Activated naive CD4-positive, alpha-beta T cell treated with anti-CD3 and anti-CD28 coated beads for 36 hours (primary cell): ENCODE measurements at regions not wholly inside any gene's neighbourhood (a gene's known extent, or its start where the extent isn't known, plus 50 kb on each side); places are given as distances from the start of the nearest gene placed in this dataset.

Experiments used
- CTCF ChIA-PET: fragments of 350-600 bp; sonication (Branson Sonifier 250); formaldehyde crosslinking; loops from one replicate; lab custom pipeline; 2021; ENCODE audit warnings: antibody characterized with exemption; lab: Charles Lee
- DNase-seq: peaks from one replicate; pipeline ENCODE4 v3.0.0-alpha.2; 2020
- H3K27ac Mint-ChIP-seq: one replicate; pipeline ENCODE4 v1.8.0; 2021; ENCODE audit warnings: mild to moderate bottlenecking, mixed read lengths
- H3K27me3 Mint-ChIP-seq: one replicate; pipeline ENCODE4 v1.8.0; 2021; ENCODE audit warnings: low read depth, mixed read lengths
- H3K36me3 Mint-ChIP-seq: one replicate; pipeline ENCODE4 v1.8.0; 2021; ENCODE audit warnings: low read depth, mixed read lengths
- H3K4me1 Mint-ChIP-seq: one replicate; pipeline ENCODE4 v1.8.0; 2021; ENCODE audit warnings: low read depth, mixed read lengths
- H3K4me3 Mint-ChIP-seq: one replicate; pipeline ENCODE4 v1.8.0; 2021; ENCODE audit warnings: mild to moderate bottlenecking, moderate library complexity, mixed read lengths
- H3K9me3 Mint-ChIP-seq: one replicate; pipeline ENCODE4 v1.8.0; 2021; ENCODE audit warnings: mixed read lengths
- intact Hi-C: fragments of 100-400 bp; cut with micrococcal nuclease; formaldehyde crosslinking; loops from one replicate; pipeline ENCODE4 v1.15.1; 2023

DNA sequence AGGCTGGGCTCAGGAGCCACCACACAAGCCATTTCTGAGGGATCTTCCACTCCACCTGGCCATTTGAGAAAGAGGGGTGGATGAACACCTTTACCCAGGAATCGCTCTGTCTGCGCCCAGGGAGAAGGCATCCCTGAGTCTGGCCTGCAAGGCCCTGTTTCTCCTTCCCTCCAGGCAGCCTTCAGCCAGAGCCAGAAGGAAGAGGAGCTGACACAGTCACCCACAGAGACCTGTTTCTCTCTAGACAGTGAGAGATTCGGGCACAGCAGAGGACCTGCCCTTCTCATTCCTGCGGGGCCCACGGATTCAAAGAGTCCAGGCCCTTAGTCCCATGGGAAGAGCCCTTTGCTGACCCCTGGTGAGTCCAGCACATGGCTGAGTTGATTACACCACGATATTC, 127.5 kb upstream of the TNS3 start:
- H3K4me1 Mint-ChIP-seq, result no peaks in the 10 kb centered on the region
- H3K9me3 Mint-ChIP-seq, result no peaks in the 10 kb centered on the region
- no peaks in the 10 kb centered on the region for H3K27me3 Mint-ChIP-seq
- DNase-seq, result no peak
- no peak overlapping the region for H3K4me3 Mint-ChIP-seq
- intact Hi-C loops, result no loop called here
- no peaks in the 10 kb centered on the region for H3K36me3 Mint-ChIP-seq
- CTCF ChIA-PET, result no interaction called here
- H3K27ac Mint-ChIP-seq, result no peak overlapping the region

DNA sequence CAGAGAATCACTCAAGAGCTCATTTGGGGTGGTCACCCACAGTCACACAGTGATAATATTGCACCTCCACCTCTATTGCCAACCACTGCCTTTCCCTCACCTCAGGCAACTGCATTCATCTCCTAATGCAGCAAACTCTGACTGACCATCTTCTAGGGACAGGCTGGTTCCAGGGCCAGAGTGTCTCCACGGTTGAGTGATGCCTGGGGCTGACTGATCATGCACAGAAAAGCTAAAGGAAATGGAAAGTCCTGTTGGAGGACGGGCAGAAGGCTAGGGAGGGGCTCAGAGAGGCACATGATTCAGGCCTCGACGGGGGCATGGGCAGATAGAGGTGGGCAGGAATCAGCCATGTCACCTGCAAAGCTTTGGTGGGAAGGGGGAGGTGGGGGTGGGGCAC, 127.1 kb upstream of the TNS3 start:
- Mint-ChIP-seq H3K27ac (no peak overlapping the region), H3K27me3 (no peaks in the 10 kb centered on the region), H3K9me3 (no peaks in the 10 kb centered on the region), H3K4me3 (no peak overlapping the region), H3K36me3 (no peaks in the 10 kb centered on the region), H3K4me1 (no peaks in the 10 kb centered on the region)
- CTCF ChIA-PET, result no interaction called here
- DNase-seq, result no peak
- intact Hi-C loops, result no loop called here

- Mint-ChIP-seq H3K9me3 (no peaks in the 10 kb centered on the region), H3K4me3 (no peak overlapping the region), H3K36me3 (no peaks in the 10 kb centered on the region), H3K27ac (no peak overlapping the region), H3K27me3 (no peaks in the 10 kb centered on the region), H3K4me1 (no peaks in the 10 kb centered on the region)
- DNase-seq, result no peak
- CTCF ChIA-PET, result no interaction called here
- intact Hi-C loops, result no loop called here
These were observed 125.7 kb upstream of the TNS3 start for GRCh38 chr7:47707583-47707982.

DNA sequence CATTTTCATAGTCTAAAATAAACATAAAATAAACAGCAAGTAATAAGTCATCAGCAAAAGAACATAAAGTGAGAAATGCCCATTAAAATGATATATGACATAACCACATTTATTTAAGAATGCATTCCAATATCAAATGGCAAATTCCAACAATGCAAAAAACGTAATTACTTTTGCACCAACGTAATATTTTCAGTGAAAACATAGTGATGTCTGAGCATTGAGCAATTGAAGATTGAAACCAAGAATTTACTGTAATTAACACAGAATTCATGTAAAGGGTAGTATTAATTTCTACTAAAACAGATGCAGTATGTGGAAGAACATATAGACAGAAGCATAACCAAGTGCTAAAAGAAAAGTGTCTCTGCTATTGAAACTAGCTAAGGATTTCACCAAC, 123.0 kb upstream of the TNS3 start:
- Mint-ChIP-seq H3K27me3 (no peaks in the 10 kb centered on the region), H3K36me3 (no peaks in the 10 kb centered on the region), H3K4me1 (no peaks in the 10 kb centered on the region), H3K9me3 (no peaks in the 10 kb centered on the region), H3K27ac (no peak overlapping the region), H3K4me3 (no peak overlapping the region)
- CTCF ChIA-PET, result no interaction called here
- DNase-seq, result no peak
- intact Hi-C loops, result no loop called here

- intact Hi-C loops, result no loop called here
- Mint-ChIP-seq H3K27me3 (no peaks in the 10 kb centered on the region), H3K27ac (no peak overlapping the region), H3K36me3 (no peaks in the 10 kb centered on the region), H3K4me1 (no peaks in the 10 kb centered on the region), H3K4me3 (no peak overlapping the region), H3K9me3 (no peaks in the 10 kb centered on the region)
- DNase-seq, result no peak
- CTCF ChIA-PET, result no interaction called here
These were observed 120.2 kb upstream of the TNS3 start for GRCh38 chr7:47702080-47702479.

DNA sequence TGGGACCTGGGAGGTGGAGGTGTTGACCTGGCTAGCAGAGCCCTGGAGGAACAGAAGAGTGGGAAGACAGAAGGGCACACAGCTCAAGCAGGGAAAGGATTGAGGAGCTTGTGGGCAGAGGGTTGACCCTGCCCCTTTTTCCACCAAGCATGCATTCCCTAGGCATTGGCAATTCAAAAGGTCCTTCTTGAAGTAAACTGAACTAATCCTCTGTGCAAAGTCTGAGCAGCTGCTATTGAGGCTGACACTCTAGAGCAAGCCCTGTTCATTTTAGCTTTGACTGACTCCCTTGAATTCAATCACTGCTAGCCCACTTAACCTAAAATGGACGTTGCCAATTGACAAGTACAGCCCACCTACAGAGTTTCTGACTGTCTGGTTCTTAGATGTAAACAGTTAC, 116.5 kb upstream of the TNS3 start:
- no peak overlapping the region for H3K27ac Mint-ChIP-seq
- H3K36me3 Mint-ChIP-seq, result no peaks in the 10 kb centered on the region
- H3K4me1 Mint-ChIP-seq, result no peaks in the 10 kb centered on the region
- intact Hi-C loops, result no loop called here
- H3K9me3 Mint-ChIP-seq, result peaks cover 1% of the 10 kb centered on the region
- DNase-seq, result no peak
- no peaks in the 10 kb centered on the region for H3K27me3 Mint-ChIP-seq
- H3K4me3 Mint-ChIP-seq, result no peak overlapping the region
- CTCF ChIA-PET, result no interaction called here

DNA sequence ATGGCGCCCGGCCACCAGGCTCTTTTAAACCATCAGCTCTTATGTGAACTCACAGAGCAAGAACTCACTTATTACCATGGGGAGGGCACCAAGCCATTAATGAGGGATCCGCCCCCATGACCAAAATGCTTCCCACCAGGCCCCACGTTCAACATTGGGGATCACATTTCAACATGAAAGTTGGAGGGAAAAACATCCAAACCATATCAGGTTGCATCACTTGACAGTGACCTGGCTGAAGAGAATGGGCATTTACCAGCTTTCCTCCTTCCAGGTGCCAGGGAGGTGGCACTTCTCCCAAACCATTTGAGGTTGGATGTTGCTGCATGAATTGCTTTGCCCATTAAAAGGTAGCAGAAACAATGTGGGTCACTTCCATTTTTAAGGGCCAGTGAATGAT, 115.6 kb upstream of the TNS3 start:
- DNase-seq, result no peak
- Mint-ChIP-seq H3K9me3 (peaks cover 1% of the 10 kb centered on the region), H3K4me3 (no peak overlapping the region), H3K27me3 (no peaks in the 10 kb centered on the region), H3K27ac (no peak overlapping the region), H3K4me1 (no peaks in the 10 kb centered on the region), H3K36me3 (no peaks in the 10 kb centered on the region)
- CTCF ChIA-PET, result no interaction called here
- intact Hi-C loops, result no loop called here

DNA sequence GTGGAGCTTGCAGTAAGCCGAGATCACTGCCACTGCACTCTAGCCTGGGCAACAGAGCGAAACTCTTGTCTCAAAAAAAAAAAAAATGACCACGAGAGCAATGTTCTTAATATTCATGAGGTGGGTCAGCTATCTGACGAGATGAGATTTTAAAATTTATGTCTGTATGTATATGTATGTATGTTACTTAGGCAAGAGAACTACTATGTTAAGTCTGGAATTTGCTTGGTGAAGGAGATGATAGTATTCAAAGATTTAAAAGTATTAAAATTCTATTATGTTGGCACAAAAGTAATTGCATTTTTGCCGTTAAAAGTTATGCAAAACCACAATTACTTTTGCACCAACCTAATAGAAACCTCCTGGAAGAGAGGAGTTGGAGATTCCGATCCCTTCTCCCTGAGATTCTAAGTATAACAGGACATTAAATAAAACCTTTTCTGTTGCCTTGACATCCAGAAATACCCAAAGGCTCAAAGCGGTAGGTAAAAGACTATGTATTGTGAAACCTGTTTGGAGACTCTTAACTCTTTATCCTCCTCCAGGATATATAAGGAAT, 114.3 kb upstream of the TNS3 start:
- no peak overlapping the region for H3K4me3 Mint-ChIP-seq
- CTCF ChIA-PET, result no interaction called here
- no peaks in the 10 kb centered on the region for H3K4me1 Mint-ChIP-seq
- no peak overlapping the region for H3K27ac Mint-ChIP-seq
- H3K27me3 Mint-ChIP-seq, result no peaks in the 10 kb centered on the region
- no peaks in the 10 kb centered on the region for H3K36me3 Mint-ChIP-seq
- H3K9me3 Mint-ChIP-seq, result peaks cover 1% of the 10 kb centered on the region
- DNase-seq, result no peak
- intact Hi-C loops, result no loop called here

DNA sequence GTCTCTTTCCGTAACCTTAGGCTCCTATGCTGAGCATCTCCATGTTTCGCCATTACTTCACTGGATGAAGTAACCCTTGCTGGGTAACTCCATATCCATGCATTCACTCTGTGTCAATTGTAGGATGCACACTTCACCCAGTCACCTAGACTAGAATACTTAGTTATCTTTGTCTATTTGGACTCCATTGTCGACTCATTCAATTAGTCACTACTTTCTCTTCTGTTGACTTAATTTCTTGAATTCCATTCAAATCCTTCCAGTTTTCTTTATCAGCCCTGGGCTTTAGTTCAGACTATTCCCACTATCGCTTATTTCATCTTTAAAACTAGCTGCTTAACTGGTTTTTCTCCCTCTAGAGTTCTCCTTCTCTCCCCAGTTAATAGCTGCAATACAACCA, 111.3 kb upstream of the TNS3 start:
- H3K9me3 Mint-ChIP-seq, result peaks cover 1% of the 10 kb centered on the region
- no peak for DNase-seq
- H3K27ac Mint-ChIP-seq, result no peak overlapping the region
- H3K4me3 Mint-ChIP-seq, result no peak overlapping the region
- intact Hi-C loops, result no loop called here
- no peaks in the 10 kb centered on the region for H3K27me3 Mint-ChIP-seq
- CTCF ChIA-PET, result no interaction called here
- H3K4me1 Mint-ChIP-seq, result no peaks in the 10 kb centered on the region
- H3K36me3 Mint-ChIP-seq, result no peaks in the 10 kb centered on the region

DNA sequence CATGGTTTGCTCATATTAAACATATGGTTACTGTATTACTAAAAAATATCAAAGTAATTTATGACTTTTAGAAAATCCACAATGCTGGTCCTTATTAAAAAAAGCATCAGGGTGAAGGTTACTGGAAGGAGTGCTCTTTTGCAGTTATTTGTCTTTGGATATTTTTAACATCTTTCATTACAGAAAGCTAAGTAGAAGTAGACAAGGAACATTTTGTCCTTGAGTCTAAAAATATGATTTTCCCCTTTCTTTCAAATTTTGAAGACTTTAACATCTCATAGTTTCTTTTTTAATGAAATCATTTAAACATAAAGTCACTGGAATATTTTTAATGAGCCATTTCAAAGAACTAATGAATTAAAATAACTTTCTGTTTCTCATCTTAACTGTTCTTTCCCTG, 110.1 kb upstream of the TNS3 start:
- no peaks in the 10 kb centered on the region for H3K27me3 Mint-ChIP-seq
- DNase-seq, result no peak
- peaks cover under 1% of the 10 kb centered on the region for H3K9me3 Mint-ChIP-seq
- H3K36me3 Mint-ChIP-seq, result no peaks in the 10 kb centered on the region
- no peak overlapping the region for H3K27ac Mint-ChIP-seq
- H3K4me1 Mint-ChIP-seq, result no peaks in the 10 kb centered on the region
- H3K4me3 Mint-ChIP-seq, result no peak overlapping the region
- intact Hi-C loops, result no loop called here
- CTCF ChIA-PET, result no interaction called here

DNA sequence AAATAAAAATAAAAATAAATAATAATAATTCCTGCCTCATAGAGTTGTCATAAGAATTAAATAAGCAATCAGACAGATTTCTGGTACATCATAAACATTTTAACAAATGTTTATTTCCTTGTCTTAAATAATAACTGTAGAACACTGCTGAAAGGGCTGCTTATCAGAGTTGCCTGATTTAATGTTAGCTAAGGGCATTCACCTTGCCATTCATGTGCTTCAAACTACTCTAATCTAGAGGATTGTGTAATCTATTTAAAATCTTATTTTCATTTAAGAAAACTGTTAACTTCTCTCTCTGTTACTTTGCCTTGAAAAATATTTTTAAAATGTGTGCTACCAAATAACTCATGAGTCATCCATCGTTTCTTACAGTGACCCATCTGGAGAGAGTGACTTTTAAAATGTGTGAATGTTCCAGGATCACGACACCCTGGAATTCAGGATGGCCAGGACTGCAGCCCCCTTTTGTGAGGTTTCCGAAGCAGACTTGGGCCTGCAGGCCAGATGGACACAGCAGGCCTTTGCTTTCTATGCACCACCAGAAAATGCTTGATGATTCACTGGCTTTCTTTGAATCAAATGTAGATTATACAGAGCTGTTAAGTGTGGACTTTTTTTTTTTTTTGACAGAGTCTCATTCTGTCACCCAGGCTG, 109.1 kb upstream of the TNS3 start:
- DNase-seq, result no peak
- Mint-ChIP-seq H3K27me3 (no peaks in the 10 kb centered on the region), H3K9me3 (no peaks in the 10 kb centered on the region), H3K4me3 (no peak overlapping the region), H3K27ac (no peak overlapping the region), H3K4me1 (no peaks in the 10 kb centered on the region), H3K36me3 (no peaks in the 10 kb centered on the region)
- CTCF ChIA-PET, result no interaction called here
- intact Hi-C loops, result no loop called here

GRCh38 chr7:47689558-47689957, 107.6 kb upstream of the TNS3 start:
- DNase-seq, result no peak
- H3K9me3 Mint-ChIP-seq, result no peaks in the 10 kb centered on the region
- intact Hi-C loops, result no loop called here
- H3K27me3 Mint-ChIP-seq, result no peaks in the 10 kb centered on the region
- CTCF ChIA-PET, result no interaction called here
- H3K27ac Mint-ChIP-seq, result no peak overlapping the region
- no peaks in the 10 kb centered on the region for H3K36me3 Mint-ChIP-seq
- no peaks in the 10 kb centered on the region for H3K4me1 Mint-ChIP-seq
- H3K4me3 Mint-ChIP-seq, result no peak overlapping the region

DNA sequence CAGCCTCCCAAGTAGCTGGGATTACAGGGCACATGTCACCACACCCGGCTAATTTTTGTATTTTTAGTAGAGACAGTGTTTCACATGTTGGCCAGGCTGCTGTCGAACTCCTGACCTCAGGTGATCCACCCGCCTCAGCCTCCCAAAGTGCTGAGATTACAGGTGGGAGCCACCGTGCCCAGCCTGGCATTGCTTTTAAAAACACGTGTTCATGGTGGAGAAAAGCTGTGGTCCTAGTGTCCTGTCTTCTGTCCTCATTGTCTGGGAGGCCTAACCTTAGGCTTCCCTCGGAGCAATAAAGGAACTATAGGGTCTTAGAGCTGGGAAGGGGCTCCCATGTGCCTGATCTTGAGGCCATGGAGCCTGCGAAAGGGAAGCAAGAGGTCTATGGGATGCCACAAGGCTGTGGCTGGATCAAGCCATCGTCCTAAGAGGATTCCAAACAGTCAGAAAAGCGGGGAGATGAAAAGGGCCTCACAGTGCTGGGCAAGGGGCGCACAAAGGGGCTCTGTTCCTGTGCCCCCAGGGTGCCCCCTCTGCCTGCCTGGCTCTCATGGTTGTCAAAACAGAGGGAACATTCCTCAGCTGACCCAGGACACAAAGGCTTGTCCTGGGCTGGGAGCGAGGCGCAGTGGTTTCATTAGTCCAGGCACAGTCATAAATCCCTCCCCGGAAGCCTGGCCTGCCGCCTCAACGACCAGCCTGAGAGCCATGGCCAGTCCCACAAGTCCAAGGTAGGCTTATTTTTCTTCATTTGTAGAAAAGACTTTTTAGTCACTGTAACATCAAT, 106.6 kb upstream of the TNS3 start:
- CTCF ChIA-PET, result no interaction called here
- Mint-ChIP-seq H3K27me3 (no peaks in the 10 kb centered on the region), H3K36me3 (no peaks in the 10 kb centered on the region), H3K4me1 (no peaks in the 10 kb centered on the region), H3K27ac (no peak overlapping the region), H3K9me3 (no peaks in the 10 kb centered on the region), H3K4me3 (no peak overlapping the region)
- no peak for DNase-seq
- intact Hi-C loops, result no loop called here
